ENCODE measurements at regions not wholly inside any gene's neighbourhood (a gene's known extent, or its start where the extent isn't known, plus 50 kb on each side); places are given as distances from the start of the nearest gene placed in this dataset.

- Histone ChIP-seq H3K27ac (no peak overlapping the region), H3K27me3 (no peaks in the 10 kb centered on the region), H3K4me3 (no peak overlapping the region), H3K4me1 (peaks cover 0 to 7% (median 4%) of the 10 kb centered on the region in 4 donors), H3K36me3 (no peaks in the 10 kb centered on the region), H3K9me3 (no peaks in the 10 kb centered on the region)
- ATAC-seq (ENCODE audit: low FRiP score in 2 of 2) (no peak), DNase-seq (no peak)
- WGBS, 2 donors, result 84 to 86% methylated on average over 5 of the region's 5 CpGs
- TF ChIP-seq EP300 (IDR thresholded peaks at IDR 0.05) (no peak), POLR2A (IDR thresholded peaks at IDR 0.05) (no peak), POLR2AphosphoS5 (IDR thresholded peaks at IDR 0.05) (no peak), CTCF (IDR thresholded peaks at IDR 0.05) (no peak)
Measured at GRCh38 chr12:116651089-116651488, 86.8 kb downstream of the SPRING1 start.

- TF ChIP-seq POLR2AphosphoS5 (IDR thresholded peaks at IDR 0.05) (no peak), POLR2A (IDR thresholded peaks at IDR 0.05) (no peak), EP300 (IDR thresholded peaks at IDR 0.05) (no peak)
- no peaks in the 10 kb centered on the region for H3K27me3 ChIP-seq
- DNase-seq (no peak), ATAC-seq (ENCODE audit: low FRiP score in 2 of 2) (no peak)
- H3K4me3 ChIP-seq, result no peak overlapping the region
- no peaks in the 10 kb centered on the region for H3K9me3 ChIP-seq
- H3K36me3 ChIP-seq, result no peaks in the 10 kb centered on the region
- 86 to 89% methylated on average over 6 of the region's 6 CpGs for WGBS, 2 donors
- H3K27ac ChIP-seq, result no peak overlapping the region
- H3K4me1 ChIP-seq, result peaks cover 0 to 7% (median 4%) of the 10 kb centered on the region in 4 donors
Measured at GRCh38 chr12:116650585-116651087, 87.2 kb downstream of the SPRING1 start.

GRCh38 chr12:116650062-116650461, 87.8 kb downstream of the SPRING1 start:
- peaks cover 0 to 7% (median 4%) of the 10 kb centered on the region in 4 donors for H3K4me1 ChIP-seq
- H3K27me3 ChIP-seq, result no peaks in the 10 kb centered on the region
- TF ChIP-seq POLR2A (IDR thresholded peaks at IDR 0.05), result no peak
- no peak for TF ChIP-seq POLR2AphosphoS5 (IDR thresholded peaks at IDR 0.05)
- TF ChIP-seq EP300 (IDR thresholded peaks at IDR 0.05), result no peak
- TF ChIP-seq CTCF (IDR thresholded peaks at IDR 0.05), result no peak
- H3K9me3 ChIP-seq, result no peaks in the 10 kb centered on the region
- ATAC-seq (ENCODE audit: low FRiP score in 2 of 2) (no peak), DNase-seq (no peak)
- H3K4me3 ChIP-seq, result no peak overlapping the region
- WGBS, 2 donors, result 87 to 90% methylated on average over 1 to 2 of the region's 2 CpGs
- H3K36me3 ChIP-seq, result no peaks in the 10 kb centered on the region
- no peak overlapping the region for H3K27ac ChIP-seq

- no peak for ATAC-seq (ENCODE audit: low FRiP score in 2 of 2)
- H3K4me3 ChIP-seq, result no peak overlapping the region
- no peaks in the 10 kb centered on the region for H3K36me3 ChIP-seq
- WGBS, 2 donors, result 32 to 40% methylated on average over 4 of the region's 4 CpGs
- no peaks in the 10 kb centered on the region for H3K9me3 ChIP-seq
- no peak for DNase-seq
- peaks cover 0 to 7% (median 4%) of the 10 kb centered on the region in 4 donors for H3K4me1 ChIP-seq
- TF ChIP-seq EP300 (IDR thresholded peaks at IDR 0.05) (no peak), CTCF (IDR thresholded peaks at IDR 0.05) (no peak), POLR2A (IDR thresholded peaks at IDR 0.05) (no peak)
- H3K27me3 ChIP-seq, result no peaks in the 10 kb centered on the region
- peak overlapping the region in 2 of 4 donors; percentile 28 to 70 for H3K27ac ChIP-seq
Measured at GRCh38 chr12:116647813-116648212, 88.6 kb downstream of the MAP1LC3B2 start.

GRCh38 chr12:116646901-116647300, 87.7 kb downstream of the MAP1LC3B2 start:
- H3K4me1 ChIP-seq, result peaks cover 0 to 7% (median 4%) of the 10 kb centered on the region in 4 donors
- H3K36me3 ChIP-seq, result no peaks in the 10 kb centered on the region
- no peak for DNase-seq
- ATAC-seq (ENCODE audit: low FRiP score in 2 of 2), result no peak
- no peak overlapping the region for H3K27ac ChIP-seq
- H3K27me3 ChIP-seq, result no peaks in the 10 kb centered on the region
- H3K4me3 ChIP-seq, result no peak overlapping the region
- no peaks in the 10 kb centered on the region for H3K9me3 ChIP-seq
- no peak for TF ChIP-seq EP300 (IDR thresholded peaks at IDR 0.05)
- no peak for TF ChIP-seq CTCF (IDR thresholded peaks at IDR 0.05)
- TF ChIP-seq POLR2A (IDR thresholded peaks at IDR 0.05), result no peak
- no peak for TF ChIP-seq POLR2AphosphoS5 (IDR thresholded peaks at IDR 0.05)

Measured in upper lobe of left lung (tissue), 6 donors.